ENCODE measurements at regions not wholly inside any gene's neighbourhood (a gene's known extent, or its start where the extent isn't known, plus 50 kb on each side); places are given as distances from the start of the nearest gene placed in this dataset.
"Not testable (repeated sequence)": the region's sequence is repeated elsewhere in the genome, so short reads cannot be mapped to it uniquely, and the experiment has no call there.

DNA sequence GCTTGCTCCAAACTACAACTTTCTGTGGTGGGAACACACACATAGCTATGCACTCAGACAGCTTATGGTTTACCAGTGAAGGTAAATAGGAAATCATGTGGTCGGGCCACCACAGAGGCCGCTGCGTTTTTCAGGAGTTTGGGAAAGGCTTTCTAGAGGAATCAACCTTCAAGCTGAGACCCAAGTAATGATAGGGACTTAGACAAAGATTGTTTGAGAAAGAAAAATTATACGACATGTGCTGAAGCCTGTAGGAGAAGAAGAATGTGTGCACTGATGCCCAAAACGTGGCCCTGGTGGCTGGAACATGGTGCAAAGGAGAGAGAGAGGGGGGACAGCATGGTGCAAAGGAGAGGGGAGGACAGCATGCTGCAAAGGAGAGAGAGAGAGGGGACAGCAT, 61.2 kb upstream of the VIPR2 start:
- CTCF ChIA-PET, result no interaction called here
- POLR2A ChIA-PET, result no interaction called here
- TF ChIP-seq, protein P1, sequence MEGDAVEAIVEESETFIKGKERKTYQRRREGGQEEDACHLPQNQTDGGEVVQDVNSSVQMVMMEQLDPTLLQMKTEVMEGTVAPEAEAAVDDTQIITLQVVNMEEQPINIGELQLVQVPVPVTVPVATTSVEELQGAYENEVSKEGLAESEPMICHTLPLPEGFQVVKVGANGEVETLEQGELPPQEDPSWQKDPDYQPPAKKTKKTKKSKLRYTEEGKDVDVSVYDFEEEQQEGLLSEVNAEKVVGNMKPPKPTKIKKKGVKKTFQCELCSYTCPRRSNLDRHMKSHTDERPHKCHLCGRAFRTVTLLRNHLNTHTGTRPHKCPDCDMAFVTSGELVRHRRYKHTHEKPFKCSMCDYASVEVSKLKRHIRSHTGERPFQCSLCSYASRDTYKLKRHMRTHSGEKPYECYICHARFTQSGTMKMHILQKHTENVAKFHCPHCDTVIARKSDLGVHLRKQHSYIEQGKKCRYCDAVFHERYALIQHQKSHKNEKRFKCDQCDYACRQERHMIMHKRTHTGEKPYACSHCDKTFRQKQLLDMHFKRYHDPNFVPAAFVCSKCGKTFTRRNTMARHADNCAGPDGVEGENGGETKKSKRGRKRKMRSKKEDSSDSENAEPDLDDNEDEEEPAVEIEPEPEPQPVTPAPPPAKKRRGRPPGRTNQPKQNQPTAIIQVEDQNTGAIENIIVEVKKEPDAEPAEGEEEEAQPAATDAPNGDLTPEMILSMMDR (IDR thresholded peaks at IDR 0.05; ENCODE audit: control extremely low read depth, extremely low read depth, low read depth, missing control alignments), result no peak
- DNase-seq (ENCODE audit: extremely low spot score), result no peak

DNA sequence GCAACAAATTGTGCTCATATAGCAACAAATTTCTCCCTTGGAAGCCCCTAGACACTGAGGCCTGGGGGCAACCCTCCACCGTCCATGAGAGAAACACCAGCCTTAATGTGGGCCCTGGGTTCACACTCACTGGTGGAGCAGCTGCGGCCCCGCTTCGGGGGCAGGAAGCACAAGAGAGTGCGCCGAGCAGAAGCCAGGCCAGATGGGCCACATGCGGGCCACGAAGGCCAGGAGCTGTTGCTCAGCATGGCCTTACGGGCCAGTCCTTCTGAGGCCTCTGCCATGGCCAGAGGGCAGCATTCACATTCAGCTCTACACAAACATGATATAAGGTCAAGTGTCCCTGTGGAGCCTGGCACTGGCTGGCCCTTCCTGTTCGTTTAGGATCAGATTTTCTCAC, 60.0 kb upstream of the VIPR2 start:
- POLR2A ChIA-PET, result no interaction called here

DNA sequence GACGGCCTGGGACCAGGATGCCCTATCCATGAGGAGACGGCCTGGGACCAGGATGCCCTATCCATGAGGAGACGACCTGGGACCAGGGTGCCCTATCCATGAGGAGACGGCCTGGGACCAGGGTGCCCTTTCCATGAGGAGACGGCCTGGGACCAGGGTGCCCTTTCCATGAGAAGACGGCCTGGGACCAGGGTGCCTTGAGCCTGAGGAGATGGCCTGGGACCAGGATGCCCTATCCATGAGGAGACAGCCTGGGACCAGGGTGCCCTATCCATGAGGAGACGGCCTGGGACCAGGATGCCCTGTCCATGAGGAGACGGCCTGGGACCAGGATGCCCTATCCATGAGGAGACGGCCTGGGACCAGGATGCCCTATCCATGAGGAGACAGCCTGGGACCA, 58.6 kb upstream of the VIPR2 start:
- CTCF ChIA-PET; POLR2A ChIA-PET; DNase-seq (ENCODE audit: extremely low spot score): not testable (repeated sequence)

More for the DNA sequence above, 60.0 kb upstream of the VIPR2 start:
- CTCF ChIA-PET, result no interaction called here
- no peak for DNase-seq (ENCODE audit: extremely low spot score)
- TF ChIP-seq, protein P1 (IDR thresholded peaks at IDR 0.05; ENCODE audit: control extremely low read depth, extremely low read depth, low read depth, missing control alignments), result no peak

DNA sequence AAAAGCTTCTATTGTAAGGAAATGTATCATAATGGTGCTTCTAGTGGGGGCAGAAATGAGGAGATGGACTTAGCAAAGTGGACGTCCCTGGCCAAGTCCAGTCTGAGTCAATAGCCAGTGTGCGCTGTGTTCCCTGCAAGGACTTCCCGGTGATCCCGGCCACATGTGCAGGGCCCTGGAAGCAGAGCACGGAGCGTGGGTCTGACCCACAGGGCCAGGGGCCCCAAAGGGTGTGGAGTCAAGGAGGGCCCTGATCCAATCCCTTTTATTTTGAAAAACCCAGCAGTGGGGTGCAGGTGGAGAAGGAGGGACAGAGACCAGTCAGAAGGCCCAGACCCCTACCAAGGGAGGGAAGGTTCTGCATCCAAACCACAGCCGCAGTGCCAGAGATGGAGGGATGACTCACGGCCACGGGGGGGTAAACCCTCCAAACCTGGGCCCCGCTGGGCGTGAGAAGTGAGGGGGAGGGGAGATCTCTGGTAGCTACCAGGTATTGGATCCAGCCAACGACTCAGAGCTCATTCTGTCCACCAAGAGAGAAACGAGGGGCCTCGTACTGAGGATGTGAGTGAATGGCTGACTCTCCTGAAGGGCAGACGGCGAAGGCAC, 57.2 kb upstream of the VIPR2 start:
- POLR2A ChIA-PET, result no interaction called here

DNA sequence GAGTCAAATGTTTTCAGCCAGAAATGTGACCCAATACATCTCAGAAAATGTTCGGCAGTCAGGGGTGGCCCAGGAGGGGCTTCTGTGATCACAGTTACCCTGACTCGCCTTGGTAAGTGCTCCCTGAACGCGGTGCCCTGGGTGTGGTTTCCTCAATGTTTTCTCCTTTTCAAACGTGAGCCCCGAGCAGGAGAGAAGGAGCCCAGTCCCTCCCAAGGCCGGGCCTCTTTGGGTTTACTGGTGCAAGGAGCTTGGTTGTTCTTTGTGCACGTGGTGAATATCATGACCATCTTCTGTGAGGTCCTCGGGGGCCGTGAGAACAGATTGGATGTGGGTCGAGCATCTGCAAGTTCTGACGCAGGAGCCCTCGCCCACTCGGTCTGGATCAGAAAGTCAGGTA, 55.8 kb upstream of the VIPR2 start:
- CTCF ChIA-PET, result no interaction called here
- DNase-seq (ENCODE audit: extremely low spot score), result no peak
- POLR2A ChIA-PET, result no interaction called here
- TF ChIP-seq, protein P1 (IDR thresholded peaks at IDR 0.05; ENCODE audit: control extremely low read depth, extremely low read depth, low read depth, missing control alignments), result no peak

More for the DNA sequence above, 57.2 kb upstream of the VIPR2 start:
- CTCF ChIA-PET, result no interaction called here
- DNase-seq (ENCODE audit: extremely low spot score), result no peak
- TF ChIP-seq, protein P1 (IDR thresholded peaks at IDR 0.05; ENCODE audit: control extremely low read depth, extremely low read depth, low read depth, missing control alignments), result no peak

DNA sequence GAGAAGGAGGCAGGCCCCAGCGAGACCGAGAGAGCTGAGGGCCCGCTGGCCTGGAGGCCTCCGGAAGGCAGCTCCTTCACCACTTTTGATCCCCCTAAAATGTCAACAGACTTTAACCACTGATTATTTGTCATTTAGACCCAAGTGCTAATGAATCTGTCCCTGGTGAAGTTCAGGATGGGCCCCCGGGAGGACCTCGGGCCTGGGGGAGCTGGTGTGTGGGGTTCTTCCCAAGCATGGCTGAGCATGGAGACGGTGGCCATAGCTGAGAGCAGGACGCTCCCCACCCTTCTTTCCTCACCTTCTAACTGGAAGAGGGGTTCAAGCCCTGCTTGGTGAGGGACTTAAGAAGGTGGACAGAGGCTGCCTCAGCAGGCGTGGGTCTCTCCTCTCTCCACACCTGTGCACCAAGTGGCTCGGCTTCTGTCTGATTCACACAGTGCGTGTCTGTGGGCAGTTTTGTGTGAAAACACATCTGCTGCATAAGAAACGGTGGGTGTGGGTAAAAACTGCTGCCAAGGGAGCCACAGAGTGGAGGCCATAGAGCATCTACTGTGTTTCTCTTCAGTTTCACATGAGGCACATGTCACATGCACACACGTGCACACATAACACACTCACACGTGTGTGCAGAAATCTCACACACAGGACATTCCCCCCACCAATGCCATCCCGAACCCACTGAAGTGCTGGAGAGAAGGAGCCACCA, 53.5 kb upstream of the VIPR2 start:
- ChIA-PET POLR2A (no interaction called here), CTCF (no interaction called here)
- no peak for DNase-seq (ENCODE audit: extremely low spot score)
- TF ChIP-seq, protein P1 (IDR thresholded peaks at IDR 0.05; ENCODE audit: control extremely low read depth, extremely low read depth, low read depth, missing control alignments), result no peak

DNA sequence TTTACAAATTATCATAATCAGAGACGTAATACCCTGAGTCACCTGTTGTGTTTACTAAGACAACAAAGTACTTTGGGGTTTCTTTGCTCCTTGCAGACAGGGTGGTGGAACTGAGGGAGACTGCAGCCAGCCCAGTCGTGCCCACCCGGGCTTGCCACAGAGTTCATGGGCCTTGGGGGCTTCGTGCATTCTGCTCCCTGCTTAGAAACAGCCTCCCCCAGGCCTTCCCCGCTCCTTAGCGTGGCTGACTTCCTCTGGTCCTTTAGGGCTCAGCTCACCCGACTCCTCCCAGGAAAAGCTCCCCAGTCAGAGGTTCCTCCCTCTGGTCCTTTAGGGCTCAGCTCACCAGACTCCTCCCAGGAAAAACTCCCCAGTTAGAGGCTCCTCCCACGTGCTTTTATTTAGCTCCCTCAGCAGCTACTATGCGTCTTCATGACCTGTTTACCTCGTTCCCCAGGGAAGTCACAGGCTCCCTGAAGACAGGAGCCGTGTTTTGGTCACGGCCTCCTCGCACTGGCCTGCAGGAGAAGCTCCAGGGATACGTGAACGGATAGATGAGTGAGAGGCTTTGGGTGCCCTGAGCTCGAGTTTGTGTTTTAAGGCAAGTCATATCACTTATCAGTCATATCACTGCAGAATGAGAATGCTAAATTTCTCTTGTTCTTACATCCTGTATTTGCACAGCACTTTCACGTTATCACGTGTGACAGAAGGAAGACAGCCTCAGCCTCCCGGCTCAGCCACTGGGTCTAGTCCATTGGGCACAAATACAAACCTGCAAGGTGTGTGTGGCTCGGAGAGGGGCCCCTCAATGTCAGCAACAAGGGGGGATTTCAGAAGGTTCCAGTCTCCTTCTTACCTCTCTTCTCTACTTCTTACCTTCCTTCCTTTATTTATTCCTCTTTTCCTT, 52.7 kb upstream of the VIPR2 start:
- TF ChIP-seq, protein P1 (IDR thresholded peaks at IDR 0.05; ENCODE audit: control extremely low read depth, extremely low read depth, low read depth, missing control alignments), result no peak
- no peak for DNase-seq (ENCODE audit: extremely low spot score)
- CTCF ChIA-PET, result no interaction called here
- POLR2A ChIA-PET, result no interaction called here
